Hematopoietic multipotent progenitor cell treated with erythropoietin and hydrocortisone succinate and interleukin-3 and kit ligand, for 4 days (in vitro differentiated cells): ENCODE measurements at regions not wholly inside any gene's neighbourhood (a gene's known extent, or its start where the extent isn't known, plus 50 kb on each side); places are given as distances from the start of the nearest gene placed in this dataset.
A peak's percentile ranks its signal among the peaks of the same experiment; 100 is the strongest.
"Not testable (repeated sequence)": the region's sequence is repeated elsewhere in the genome, so short reads cannot be mapped to it uniquely, and the experiment has no call there.

Source experiments
- DNase-seq: peaks from one replicate; pipeline ENCODE4 v3.0.0-alpha.2; 2015

GRCh38 chr14:83023369-83023768, 1489.7 kb upstream of the SEL1L start:
- DNase-seq = no peak

DNA sequence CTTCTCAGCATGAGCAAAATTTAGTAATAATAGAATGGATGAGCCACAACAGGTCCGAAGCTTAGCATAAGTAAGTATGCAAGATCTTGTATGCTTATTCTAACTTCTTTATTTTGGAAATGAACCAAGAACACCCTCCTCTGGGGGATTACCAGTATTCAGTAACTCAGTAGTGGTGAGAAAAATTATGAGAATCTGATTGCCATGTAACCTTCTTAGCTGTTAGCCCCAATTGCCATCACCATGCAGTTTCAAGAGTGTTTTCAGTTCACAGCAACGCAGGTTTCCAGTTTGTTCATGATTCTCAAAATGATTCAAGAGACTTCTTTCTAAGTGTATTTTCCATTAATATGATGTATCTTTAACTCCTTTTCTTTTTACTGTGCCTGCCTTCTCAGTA, 1507.6 kb upstream of the SEL1L start:
- DNase-seq = no peak

- DNase-seq = no peak
Measured at GRCh38 chr14:83042858-83043257, 1509.2 kb upstream of the SEL1L start.

GRCh38 chr14:83044001-83044400, 1510.3 kb upstream of the SEL1L start:
- DNase-seq = no peak

DNA sequence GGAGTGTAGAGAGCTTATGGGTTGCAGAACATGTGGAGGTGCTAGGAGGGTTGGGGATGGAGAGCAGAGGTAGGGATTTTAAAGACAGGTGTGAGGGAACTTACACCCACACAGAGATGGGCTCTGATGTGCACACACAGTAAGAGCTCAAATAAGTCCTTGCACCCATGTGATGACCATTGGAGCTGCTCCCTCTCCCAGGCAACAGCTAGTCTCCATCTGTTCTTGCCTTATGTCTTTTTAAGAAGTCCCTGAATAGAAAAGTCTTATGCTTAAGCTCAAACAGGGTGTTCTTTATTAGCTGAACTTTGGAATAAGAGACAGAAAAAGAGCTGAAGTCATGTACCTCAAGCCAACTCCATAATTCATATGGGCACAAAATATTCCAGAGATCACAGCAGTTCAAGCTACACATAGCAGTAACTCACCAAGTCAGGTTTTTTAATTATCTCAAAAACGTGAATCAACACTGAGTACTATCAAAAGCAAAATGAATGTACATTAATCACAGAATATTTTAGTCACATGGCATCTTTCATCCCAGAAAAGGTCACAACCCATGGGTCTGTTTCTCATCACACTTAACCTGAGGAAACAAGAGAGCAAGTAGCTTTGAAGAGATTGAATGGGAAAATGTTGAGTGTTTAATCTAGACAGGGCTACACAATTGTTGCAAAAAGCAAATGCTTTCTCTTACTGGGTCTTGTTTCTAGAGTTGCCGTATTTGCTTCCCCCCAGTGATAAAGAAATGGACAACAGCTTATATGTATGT, 1513.6 kb upstream of the SEL1L start:
- DNase-seq = no peak

GRCh38 chr14:83053022-83053710, 1519.5 kb upstream of the SEL1L start:
- no peak for DNase-seq

- no peak for DNase-seq
Measured at GRCh38 chr14:83058068-83058467, 1524.4 kb upstream of the SEL1L start.

DNA sequence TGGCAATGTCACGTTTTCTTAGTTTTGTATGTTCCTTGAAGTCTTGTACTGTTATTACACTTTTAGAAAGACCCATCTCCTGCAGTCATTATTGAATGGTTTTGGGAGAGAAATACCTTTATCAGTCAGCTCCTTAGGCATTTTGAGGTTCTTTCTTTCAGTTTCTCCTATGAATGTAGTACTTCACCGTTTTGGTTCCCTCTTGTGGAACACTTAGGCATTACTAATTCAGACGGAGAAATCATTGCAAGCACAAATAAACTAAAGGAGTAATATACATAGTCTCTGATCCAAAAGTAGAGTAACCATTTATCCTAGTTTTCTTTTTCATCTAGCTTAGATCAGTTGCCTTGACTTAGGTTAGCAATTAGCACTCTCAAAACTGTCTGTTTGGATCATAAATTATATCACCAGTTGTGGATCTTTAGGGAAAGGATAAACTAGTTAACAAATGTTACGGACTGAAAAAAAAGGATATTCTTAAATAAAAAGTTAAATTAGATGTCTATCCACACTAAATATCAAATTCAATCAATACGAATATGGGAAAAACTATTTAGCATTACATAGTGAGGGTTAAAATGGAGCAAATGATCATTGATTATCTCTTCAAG, 1538.3 kb upstream of the SEL1L start:
- peak; percentile 63 for DNase-seq

DNA sequence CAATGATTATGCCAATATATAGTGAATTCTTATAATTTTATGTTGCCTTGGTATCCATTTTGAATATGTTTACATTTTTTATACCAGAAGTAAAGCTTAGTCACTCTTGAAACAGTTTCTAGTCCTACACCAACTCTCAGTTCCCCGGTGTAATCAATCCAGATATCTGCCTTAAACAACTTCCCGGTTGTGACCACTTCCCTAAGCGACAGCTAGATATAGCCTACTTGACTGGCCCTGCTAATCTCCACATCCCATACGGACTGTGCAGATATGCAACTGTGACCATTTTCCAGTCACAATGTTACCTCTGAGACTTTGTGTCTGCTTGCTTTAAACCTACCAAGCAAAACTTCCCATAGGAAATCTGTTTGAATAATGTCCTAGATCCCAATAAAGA, 1551.5 kb upstream of the SEL1L start:
- peak; percentile 89 for DNase-seq

- DNase-seq = no peak
Measured at GRCh38 chr14:83085725-83086124, 1552.1 kb upstream of the SEL1L start.

GRCh38 chr14:83091991-83092956, 1558.6 kb upstream of the SEL1L start:
- not testable (repeated sequence) for DNase-seq

- DNase-seq = no peak
Measured at GRCh38 chr14:83096092-83096491, 1562.4 kb upstream of the SEL1L start.

- DNase-seq = no peak
Measured at GRCh38 chr14:83101846-83102245, 1568.2 kb upstream of the SEL1L start.

DNA sequence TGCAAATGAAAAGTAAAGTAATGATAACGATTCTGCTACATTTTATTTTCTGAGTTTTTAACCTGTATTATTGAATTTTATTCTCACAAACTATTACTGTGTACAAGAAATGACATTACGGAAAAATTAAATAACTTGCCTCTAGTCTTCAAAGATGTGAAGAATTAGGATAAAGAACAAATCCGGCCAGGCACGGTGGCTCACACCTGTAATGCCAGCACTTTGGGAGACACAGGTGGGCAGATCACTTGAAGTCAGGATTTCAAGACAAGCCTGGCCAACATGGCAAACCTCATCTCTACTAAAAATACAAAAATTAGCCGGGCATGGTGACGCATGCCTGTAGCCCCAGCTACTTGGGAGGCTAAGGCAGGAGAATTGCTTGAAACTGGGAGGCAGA, 1584.4 kb upstream of the SEL1L start:
- no peak for DNase-seq

- DNase-seq = no peak
Measured at GRCh38 chr14:83120187-83120586, 1586.5 kb upstream of the SEL1L start.

DNA sequence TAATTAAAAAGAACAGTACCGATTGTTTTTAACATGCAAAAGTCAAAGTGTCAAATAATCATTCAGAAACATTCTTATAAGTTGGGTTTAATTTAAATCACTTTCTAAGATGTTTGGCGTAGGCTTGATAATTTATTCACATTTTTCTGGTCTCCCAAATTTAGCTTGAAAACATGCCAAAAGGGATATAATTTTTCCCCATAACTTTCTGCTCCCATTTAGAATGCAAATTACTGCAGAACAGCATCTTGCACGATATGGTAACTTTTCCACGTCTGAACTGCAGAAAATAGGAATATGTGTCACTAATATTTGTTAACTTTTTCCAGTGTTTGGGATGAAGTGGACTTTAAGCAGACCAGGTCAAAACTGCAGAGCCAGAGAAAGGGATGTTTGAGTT, 1592.4 kb upstream of the SEL1L start:
- no peak for DNase-seq

DNA sequence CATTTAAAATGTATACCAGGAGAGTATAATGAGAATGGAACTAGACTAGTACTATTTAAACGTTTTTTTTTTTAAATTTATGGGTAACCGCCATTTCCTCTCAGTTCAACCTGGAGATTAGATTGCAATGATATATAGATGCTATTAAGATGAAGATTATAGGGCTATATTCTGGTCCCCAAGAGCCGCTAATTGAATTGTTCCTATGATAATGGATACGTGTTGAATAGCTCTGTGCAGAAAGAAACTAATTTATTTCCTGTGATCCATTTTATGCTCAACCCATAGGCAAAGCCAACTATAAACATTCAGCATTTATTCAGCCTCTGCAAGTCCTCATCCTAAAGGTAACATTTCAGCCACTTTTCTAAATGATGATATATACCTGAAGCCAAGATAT, 1595.1 kb upstream of the SEL1L start:
- DNase-seq = no peak

DNA sequence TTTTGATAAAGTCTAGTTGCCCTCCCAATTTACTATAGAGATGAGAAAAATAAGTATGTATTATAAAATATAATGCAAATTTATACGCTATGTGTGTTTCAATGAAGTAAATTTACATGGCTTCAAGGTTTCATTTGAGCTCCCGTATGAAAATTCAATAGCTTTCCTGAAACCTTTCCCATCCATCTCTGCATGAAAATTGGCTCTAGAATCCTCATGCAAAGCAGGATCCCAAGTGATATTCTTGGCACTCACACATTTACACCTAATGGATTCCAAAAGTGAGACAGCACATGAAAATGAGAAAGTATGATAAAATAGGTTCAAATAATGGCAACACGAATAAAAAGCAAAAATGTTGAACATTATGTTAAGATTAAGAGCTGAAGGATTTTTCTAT, 1595.8 kb upstream of the SEL1L start:
- no peak for DNase-seq

DNA sequence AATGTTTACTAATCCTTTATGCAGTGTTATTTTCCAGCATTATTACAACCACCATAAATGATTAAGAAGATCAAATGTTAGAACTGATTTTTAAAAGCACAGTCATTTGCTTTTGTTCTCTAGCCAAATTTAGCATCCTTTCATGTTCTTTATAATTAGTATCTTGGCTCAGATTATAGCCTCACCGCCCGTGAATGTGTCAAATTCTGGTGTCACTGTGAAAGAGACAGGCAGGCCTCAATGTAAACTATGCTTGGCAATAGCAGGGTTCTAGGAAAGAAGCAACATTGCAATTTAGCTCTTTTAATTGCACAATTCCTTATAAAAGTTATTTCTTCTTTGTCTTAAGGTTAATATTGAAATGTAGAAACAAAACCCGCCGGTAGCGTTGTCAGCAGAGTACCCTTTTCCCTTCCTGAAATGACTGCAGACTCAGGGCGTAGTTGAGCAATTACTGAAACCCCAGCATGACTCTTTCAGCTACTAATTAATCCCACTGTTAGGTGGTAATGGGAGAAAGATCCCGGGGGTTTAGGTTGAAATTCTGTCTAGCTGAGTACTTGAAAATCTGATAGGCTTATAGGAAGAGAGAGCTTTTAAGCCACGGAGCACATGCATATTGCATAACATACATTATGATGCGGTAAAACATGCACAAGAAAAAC, 1600.5 kb upstream of the SEL1L start:
- no peak for DNase-seq

DNA sequence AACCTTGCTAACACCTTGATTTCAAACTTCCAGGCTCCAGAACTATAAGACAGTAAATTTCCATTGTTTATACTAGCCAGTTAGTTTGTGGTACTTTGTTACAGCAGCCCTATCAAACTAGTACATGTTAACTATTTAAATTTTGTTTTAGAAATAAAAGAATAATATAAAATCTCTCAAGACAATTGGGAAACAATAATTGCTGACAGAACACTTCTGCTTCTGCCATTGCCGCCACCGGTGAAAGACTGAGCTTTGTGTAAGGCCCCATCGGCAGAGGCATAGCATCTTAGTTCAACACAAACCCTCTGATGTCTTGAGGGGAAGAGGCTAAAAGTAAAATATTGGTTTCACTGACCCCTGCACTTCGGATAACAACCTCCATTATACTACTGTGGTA, 1607.1 kb upstream of the SEL1L start:
- no peak for DNase-seq

- DNase-seq = no peak
Measured at GRCh38 chr14:83147006-83147405, 1613.4 kb upstream of the SEL1L start.

- DNase-seq = no peak
Measured at GRCh38 chr14:83151571-83151970, 1617.9 kb upstream of the SEL1L start.
